Transverse colon (tissue), 4 donors: ENCODE measurements at regions not wholly inside any gene's neighbourhood (a gene's known extent, or its start where the extent isn't known, plus 50 kb on each side); places are given as distances from the start of the nearest gene placed in this dataset.
"Not testable (repeated sequence)": the region's sequence is repeated elsewhere in the genome, so short reads cannot be mapped to it uniquely, and the experiment has no call there.

ENCODE experiments used
- CTCF ChIP-seq, 5 experiments: fragments of 200-600 bp in 3 of 5; fragments of 450-650 bp in 2 of 5; sonication (generic) in 3 of 5; IDR thresholded peaks; 1 replicate in 2 of 5; 2 replicates in 3 of 5; pipeline ENCODE4 v1.5.1; 2016 to 2017; ENCODE audit warnings: antibody characterized with exemption in 5 of 5, inconsistent platforms in 3 of 5, mild to moderate bottlenecking in 2 of 5, moderate library complexity in 1 of 5
- POLR2A ChIP-seq: fragments of 450-650 bp; IDR thresholded peaks from one replicate; pipeline ENCODE4 v1.6.1; 2016; ENCODE audit warnings: antibody characterized with exemption, mild to moderate bottlenecking, moderate library complexity
- POLR2AphosphoS5 ChIP-seq, 3 donors: sonication (generic); formaldehyde crosslinking; IDR thresholded peaks; one replicate each; pipeline ENCODE4 v1.6.1; 2016; ENCODE audit warnings: antibody characterized with exemption in 3 of 3

GRCh38 chr2:67166511-67166910 lies 230.6 kb upstream of the ETAA1 start:
- TF ChIP-seq CTCF (IDR thresholded peaks at IDR 0.05); POLR2A; POLR2AphosphoS5 (IDR thresholded peaks at IDR 0.05): not testable (repeated sequence)
